ENCODE measurements at regions not wholly inside any gene's neighbourhood (a gene's known extent, or its start where the extent isn't known, plus 50 kb on each side); places are given as distances from the start of the nearest gene placed in this dataset.
A peak's percentile ranks its signal among the peaks of the same experiment; 100 is the strongest.

GRCh38 chr16:82229800-82230619, 60.0 kb upstream of the MPHOSPH6 start (continued):
- TF ChIP-seq ATF2 (CRISPR knock-in tag; IDR thresholded peaks at IDR 0.05) = peak; percentile 55; the same call in 1 of the 2 replicates
- 0 out of 2 replicates have a peak, but pooled peaks have one; percentile 44 for TF ChIP-seq FOXC1 (CRISPR knock-in tag; IDR thresholded peaks at IDR 0.05; ENCODE audit: borderline replicate concordance)
- TF ChIP-seq ZNF496 (CRISPR knock-in tag; IDR thresholded peaks at IDR 0.05; ENCODE audit: insufficient replicate concordance) = no peak
- peak; percentile 94 for TF ChIP-seq CTCF (CRISPR knock-in tag; IDR thresholded peaks at IDR 0.05)
- no peak for TF ChIP-seq SMARCE1 (IDR thresholded peaks at IDR 0.05; ENCODE audit: borderline replicate concordance)
- TF ChIP-seq ARID3A (IDR thresholded peaks at IDR 0.05; ENCODE audit: low read depth, low read length) = no peak
- 0 out of 2 replicates have a peak, but pooled peaks have one; percentile 8 for TF ChIP-seq HHEX (CRISPR knock-in tag; IDR thresholded peaks at IDR 0.05)
- TF ChIP-seq ZBTB25 (CRISPR knock-in tag; IDR thresholded peaks at IDR 0.05) = 0 out of 2 replicates have a peak, but pooled peaks have one; percentile 35
- peak; percentile 48; the same call in 1 of the 2 replicates for TF ChIP-seq SMAD3 (CRISPR knock-in tag; IDR thresholded peaks at IDR 0.05)
- TF ChIP-seq PRMT3 (CRISPR knock-in tag; IDR thresholded peaks at IDR 0.05; ENCODE audit: borderline replicate concordance, low read depth) = peak; percentile 41; the same call in 1 of the 2 replicates
- TF ChIP-seq MEF2D (CRISPR knock-in tag; IDR thresholded peaks at IDR 0.05) = 0 out of 2 replicates have a peak, but pooled peaks have one; percentile 18
- TF ChIP-seq FOSL2 (CRISPR knock-in tag; IDR thresholded peaks at IDR 0.05) = peak; percentile 59; the same call in 1 of the 2 replicates
- peak; percentile 15; the same call in 1 of the 2 replicates for TF ChIP-seq THRA (CRISPR knock-in tag; IDR thresholded peaks at IDR 0.05; ENCODE audit: borderline replicate concordance)
- no peak for TF ChIP-seq BRD4 (CRISPR knock-in tag; IDR thresholded peaks at IDR 0.05)
- TF ChIP-seq TGIF2 (CRISPR knock-in tag; IDR thresholded peaks at IDR 0.05) = 0 out of 2 replicates have a peak, but pooled peaks have one; percentile 63
- 0 out of 2 replicates have a peak, but pooled peaks have one; percentile 10 for TF ChIP-seq BHLHE40 (IDR thresholded peaks at IDR 0.05; ENCODE audit: low read length)
